H1 (cell line): ENCODE measurements at regions not wholly inside any gene's neighbourhood (a gene's known extent, or its start where the extent isn't known, plus 50 kb on each side); places are given as distances from the start of the nearest gene placed in this dataset.

Experiments
- CTCF ChIA-PET: fragments of 300-600 bp; sonication (Branson Sonifier 250); formaldehyde crosslinking; loops from one replicate; lab custom pipeline; 2021; ENCODE audit not compliant: partially characterized antibody; lab: Charles Lee
- POLR2A ChIA-PET: fragments of 300-600 bp; sonication (Branson Sonifier 250); formaldehyde crosslinking; loops from one replicate; lab custom pipeline; 2021; ENCODE audit warnings: inconsistent platforms; ENCODE audit not compliant: partially characterized antibody; lab: Charles Lee
- DNase-seq, 2 experiments: peaks; one replicate each; pipeline versions ENCODE4 v3.0.0 to v3.0.0-alpha.2; 2010 to 2022; ENCODE audit warnings: low spot score in 2 of 2, low read depth in 1 of 2, mixed read lengths in 1 of 2
- FAIRE-seq: peaks from 2 replicates; lab custom pipeline; 2011; peaks lifted over from hg19 to GRCh38; lab: Jason Lieb, UNC
- H2AFZ ChIP-seq: 2 replicates; pipeline ENCODE4 v1.8.1; 2012; ENCODE audit warnings: low read length, inconsistent platforms
- H2AK5ac ChIP-seq: 2 replicates; pipeline ENCODE4 v1.6.1; 2013; ENCODE audit warnings: low read depth, low read length
- H2BK120ac ChIP-seq: replicated peaks from 2 replicates; pipeline ENCODE3; 2013; ENCODE audit warnings: low read depth, low read length, inconsistent platforms
- H2BK12ac ChIP-seq: 2 replicates; pipeline ENCODE4 v1.6.1; 2013; ENCODE audit warnings: low read depth, low read length
- H2BK15ac ChIP-seq: 2 replicates; pipeline ENCODE4 v1.6.1; 2013; ENCODE audit warnings: low read length
- H2BK20ac ChIP-seq: 2 replicates; pipeline ENCODE4 v1.6.1; 2013; ENCODE audit warnings: low read length
- H2BK5ac ChIP-seq: 2 replicates; pipeline ENCODE4 v1.6.1; 2013; ENCODE audit warnings: low read depth, low read length
- H3K14ac ChIP-seq: 2 replicates; pipeline ENCODE4 v1.6.1; 2013; ENCODE audit warnings: inconsistent platforms; ENCODE audit not compliant: insufficient read length
- H3K18ac ChIP-seq: 2 replicates; pipeline ENCODE4 v1.6.1; 2013; ENCODE audit warnings: low read length; ENCODE audit errors: extremely low read depth
- H3K23ac ChIP-seq: 2 replicates; pipeline ENCODE4 v1.6.1; 2013; ENCODE audit warnings: inconsistent platforms; ENCODE audit not compliant: insufficient read length
- H3K23me2 ChIP-seq: 2 replicates; pipeline ENCODE4 v1.6.1; 2013; ENCODE audit warnings: low read depth, low read length
- H3K27ac ChIP-seq: 2 replicates; pipeline ENCODE4 v1.6.1; 2011; ENCODE audit warnings: low read depth, low read length, inconsistent platforms
- H3K27me3 ChIP-seq, 4 experiments: replicated peaks in 1 of 4; 1 replicate in 1 of 4; 2 replicates in 3 of 4; pipeline versions ENCODE4 v1.6.1 to v1.8.1; 2011 to 2013; ENCODE audit warnings: low read length in 3 of 4, mild to moderate bottlenecking in 3 of 4, inconsistent platforms in 2 of 4, mixed read lengths in 2 of 4, moderate library complexity in 1 of 4; ENCODE audit not compliant: control insufficient read depth in 3 of 4, insufficient read depth in 3 of 4; ENCODE audit errors: extremely low read depth in 1 of 4
- H3K36me3 ChIP-seq, 4 experiments: 2 replicates each; pipeline versions ENCODE4 v1.6.1 to v1.8.1; 2011 to 2013; ENCODE audit warnings: mild to moderate bottlenecking in 4 of 4, low read length in 3 of 4, moderate library complexity in 2 of 4, control low read depth in 1 of 4, inconsistent platforms in 1 of 4; ENCODE audit not compliant: insufficient read depth in 4 of 4, control insufficient read depth in 2 of 4
- H3K4ac ChIP-seq: replicated peaks from 2 replicates; pipeline ENCODE3; 2013; ENCODE audit warnings: low read length, low read depth, mixed read lengths, inconsistent platforms; ENCODE audit not compliant: insufficient read length
- H3K4me1 ChIP-seq, 4 experiments: replicated peaks in 1 of 4; 1 replicate in 1 of 4; 2 replicates in 3 of 4; pipeline versions ENCODE4 v1.6.1 to v1.8.1; 2011 to 2013; ENCODE audit warnings: low read length in 3 of 4, inconsistent platforms in 2 of 4, mixed read lengths in 1 of 4; ENCODE audit not compliant: insufficient read depth in 4 of 4, control insufficient read depth in 3 of 4
- H3K4me2 ChIP-seq, 2 experiments: 2 replicates each; pipeline versions ENCODE4 v1.6.1 to v1.8.1; 2011 to 2013; ENCODE audit warnings: low read depth in 2 of 2, low read length in 2 of 2, control low read depth in 1 of 2, inconsistent platforms in 1 of 2, mild to moderate bottlenecking in 1 of 2; ENCODE audit not compliant: insufficient read depth in 1 of 2
- H3K4me3 ChIP-seq, 4 experiments: fragments of 200-600, 300-600 bp in 1 of 4; sonication (generic), shearing (Covaris generic), sonication (Bioruptor Twin) in 1 of 4; 2 replicates each; pipeline versions ENCODE4 v1.5.1 to v1.8.1; 2011 to 2016; ENCODE audit warnings: low read length in 4 of 4, low read depth in 3 of 4, control low read depth in 2 of 4, inconsistent platforms in 2 of 4, mild to moderate bottlenecking in 2 of 4, mixed read lengths in 1 of 4, moderate library complexity in 1 of 4; ENCODE audit not compliant: insufficient read depth in 2 of 4; ENCODE audit errors: extremely low read depth in 1 of 4
- H3K56ac ChIP-seq: replicated peaks from 2 replicates; pipeline ENCODE3; 2013; ENCODE audit warnings: low read depth, mild to moderate bottlenecking, mixed read lengths, low read length, inconsistent platforms; ENCODE audit not compliant: insufficient read length
- H3K79me1 ChIP-seq: 2 replicates; pipeline ENCODE4 v1.6.1; 2013; ENCODE audit warnings: low read depth, low read length, control low read depth
- H3K79me2 ChIP-seq, 2 experiments: 2 replicates each; pipeline versions ENCODE4 v1.6.1 to v1.8.1; 2012 to 2013; ENCODE audit warnings: low read length in 2 of 2, mild to moderate bottlenecking in 2 of 2, inconsistent platforms in 1 of 2; ENCODE audit not compliant: insufficient read depth in 2 of 2, control insufficient read depth in 1 of 2
- H3K9ac ChIP-seq, 4 experiments: replicated peaks in 1 of 4; 1 replicate in 1 of 4; 2 replicates in 3 of 4; pipeline versions ENCODE4 v1.6.1 to v1.8.1; 2011 to 2013; ENCODE audit warnings: low read depth in 3 of 4, low read length in 3 of 4, control low read depth in 2 of 4, mild to moderate bottlenecking in 2 of 4, moderate library complexity in 2 of 4, inconsistent platforms in 1 of 4; ENCODE audit errors: extremely low read depth in 1 of 4
- H3K9me3 ChIP-seq, 2 experiments: 2 replicates each; pipeline versions ENCODE4 v1.6.1 to v1.8.1; 2012 to 2013; ENCODE audit warnings: mild to moderate bottlenecking in 2 of 2, moderate library complexity in 2 of 2, control low read depth in 1 of 2, inconsistent platforms in 1 of 2, low read depth in 1 of 2, low read length in 1 of 2, mixed read lengths in 1 of 2; ENCODE audit not compliant: insufficient read depth in 2 of 2
- H4K20me1 ChIP-seq, 2 experiments: replicated peaks in 1 of 2; 2 replicates each; pipeline versions ENCODE3 to v1.8.1; 2011 to 2013; ENCODE audit warnings: inconsistent platforms in 2 of 2, low read length in 2 of 2, mild to moderate bottlenecking in 1 of 2; ENCODE audit not compliant: insufficient read depth in 2 of 2, control insufficient read depth in 1 of 2
- H4K5ac ChIP-seq: 2 replicates; pipeline ENCODE4 v1.6.1; 2013; ENCODE audit warnings: low read length, low read depth, mixed read lengths, inconsistent platforms; ENCODE audit not compliant: insufficient read length
- H4K8ac ChIP-seq: 2 replicates; pipeline ENCODE4 v1.8.0; 2013; ENCODE audit warnings: mild to moderate bottlenecking, moderate library complexity, low read length, inconsistent platforms; ENCODE audit not compliant: insufficient read depth; ENCODE audit errors: extremely low read depth
- H4K91ac ChIP-seq: replicated peaks from 2 replicates; pipeline ENCODE3; 2013; ENCODE audit warnings: low read length, mixed read lengths, inconsistent platforms; ENCODE audit not compliant: insufficient read length
- BACH1 ChIP-seq: IDR thresholded peaks from 2 replicates; pipeline ENCODE4 v1.6.1; 2012; ENCODE audit warnings: low read length, improper control_type of control experiment
- SP1 ChIP-seq: IDR thresholded peaks from 2 replicates; pipeline ENCODE4 v1.6.1; 2011; ENCODE audit warnings: low read depth, low read length
- WGBS, 2 experiments: shearing (Covaris generic) in 1 of 2; methylation state at CpG; one replicate each; pipeline versions ENCODE4 v1.1.6 to v1.1.7; 2013 to 2015; ENCODE audit warnings: low lambda C conversion rate in 2 of 2, mixed read lengths in 2 of 2, inconsistent platforms in 1 of 2, low coverage in 1 of 2, missing lambda C conversion rate in 1 of 2; ENCODE audit not compliant: insufficient replicate concordance in 2 of 2, insufficient coverage in 1 of 2, insufficient read length in 1 of 2; ENCODE audit errors: extremely low coverage in 1 of 2, missing lambda C conversion rate in 1 of 2; 5-methylcytosine and 5-hydroxymethylcytosine counted together

- Histone ChIP-seq H4K91ac (no peak overlapping the region), H3K56ac (no peak overlapping the region), H3K4me1 (peaks cover 0 to 2% (median under 1%) of the 10 kb centered on the region in 4 experiments; a peak in 1 of 7 replicates), H4K20me1 (no peaks in the 10 kb centered on the region), H2BK5ac (no peak overlapping the region)
- no peak for TF ChIP-seq SP1
- no peak for TF ChIP-seq BACH1
- TF ChIP-seq, all 59 proteins: peak for 0
- H2AFZ ChIP-seq = no peak overlapping the region
- FAIRE-seq = no peak
- H3K27ac ChIP-seq = no peak overlapping the region
- no peaks in the 10 kb centered on the region for H3K27me3 ChIP-seq
- no peaks in the 10 kb centered on the region; the same call in 1 of the 2 replicates for H3K23me2 ChIP-seq
- no peaks in the 10 kb centered on the region for H3K36me3 ChIP-seq
- H3K79me2 ChIP-seq = no peaks in the 10 kb centered on the region
- CTCF ChIA-PET = no interaction called here
- H3K4me3 ChIP-seq = no peak overlapping the region
- H2BK120ac ChIP-seq = no peak overlapping the region
- H3K4me2 ChIP-seq = no peak overlapping the region
- H2BK20ac ChIP-seq = no peak overlapping the region
- WGBS, 2 experiments = 89% methylated on average over 1 of the region's 1 CpG; no CpG with 5 or more reads in 1 of the 2 experiments
- DNase-seq = no peak
- H2BK12ac ChIP-seq = no peak overlapping the region
- H3K79me1 ChIP-seq = no peaks in the 10 kb centered on the region
- H2AK5ac ChIP-seq = no peak overlapping the region
- no peak overlapping the region for H2BK15ac ChIP-seq
- H4K5ac ChIP-seq = no peak overlapping the region
- H3K4ac ChIP-seq = no peak overlapping the region
- H3K23ac ChIP-seq = no peak overlapping the region
- H3K9ac ChIP-seq = no peak overlapping the region
- no peak overlapping the region for H3K14ac ChIP-seq
- H3K18ac ChIP-seq = no peak overlapping the region
- no peak overlapping the region for H4K8ac ChIP-seq
- POLR2A ChIA-PET = no interaction called here
- H3K9me3 ChIP-seq = no peaks in the 10 kb centered on the region
These were observed 81.5 kb downstream of the ZNF22 start for GRCh38 chr10:45082176-45082575.
